Sigmoid colon (tissue), 6 donors: ENCODE measurements at regions not wholly inside any gene's neighbourhood (a gene's known extent, or its start where the extent isn't known, plus 50 kb on each side); places are given as distances from the start of the nearest gene placed in this dataset.

Source experiments
- DNase-seq: peaks from one replicate; pipeline ENCODE4 v3.0.0-alpha.2; 2019
- H3K27ac ChIP-seq, 4 donors: fragments of 200-600 bp; sonication (generic); one replicate each; pipeline ENCODE4 v1.5.1; 2016 to 2019; ENCODE audit warnings: mild to moderate bottlenecking in 1 of 4
- H3K27me3 ChIP-seq, 3 donors: fragments of 200-600 bp; sonication (generic); one replicate each; pipeline ENCODE4 v1.5.1; 2019; ENCODE audit warnings: mild to moderate bottlenecking in 1 of 3
- H3K36me3 ChIP-seq, 4 donors: fragments of 200-600 bp; sonication (generic); one replicate each; pipeline ENCODE4 v1.5.1; 2016 to 2019
- H3K4me1 ChIP-seq, 4 donors: fragments of 200-600 bp; sonication (generic); one replicate each; pipeline ENCODE4 v1.5.1; 2017 to 2019
- H3K4me3 ChIP-seq, 4 donors: fragments of 200-600 bp; sonication (generic); one replicate each; pipeline ENCODE4 v1.5.1; 2017 to 2019; ENCODE audit warnings: mild to moderate bottlenecking in 2 of 4, moderate library complexity in 1 of 4
- H3K9me3 ChIP-seq, 4 donors: fragments of 200-600 bp in 3 of 4; sonication (generic) in 3 of 4; one replicate each; pipeline versions ENCODE4 v1.5.1 to v1.6.1; 2013 to 2019
- CTCF ChIP-seq, 4 experiments: fragments of 450-650 bp in 3 of 4; fragments of 200-600 bp in 1 of 4; IDR thresholded peaks; one replicate each; pipeline ENCODE4 v1.5.1; 2016 to 2019; ENCODE audit warnings: antibody characterized with exemption in 4 of 4, mild to moderate bottlenecking in 3 of 4, moderate library complexity in 2 of 4
- EP300 ChIP-seq, 4 donors: sonication (generic); formaldehyde crosslinking; IDR thresholded peaks; one replicate each; pipeline ENCODE4 v1.6.1; 2017; ENCODE audit warnings: antibody characterized with exemption in 4 of 4
- POLR2A ChIP-seq, 2 donors: fragments of 450-650 bp; IDR thresholded peaks; one replicate each; pipeline ENCODE4 v1.6.1; 2016; ENCODE audit warnings: antibody characterized with exemption in 2 of 2, mild to moderate bottlenecking in 2 of 2, moderate library complexity in 2 of 2
- POLR2AphosphoS5 ChIP-seq, 4 donors: sonication (generic); formaldehyde crosslinking; IDR thresholded peaks; one replicate each; pipeline ENCODE4 v1.6.1; 2017; ENCODE audit warnings: antibody characterized with exemption in 4 of 4
- WGBS, 2 donors: extraction: QIAGEN DNeasy Blood & Tissue Kit; methylation state at CpG; one replicate each; pipeline ENCODE4 v1.1.7; 2013; 5-methylcytosine and 5-hydroxymethylcytosine counted together
- intact Hi-C: fragments of 100-400 bp; cut with DNase I; formaldehyde crosslinking; loops from one replicate; pipeline ENCODE4 v1.15.1; 2023
- donor health status: healthy with polysubstance abuse.
- donor health status: healthy.

- DNase-seq, result no peak
- no peak overlapping the region for H3K27ac ChIP-seq
- TF ChIP-seq CTCF (IDR thresholded peaks at IDR 0.05) (no peak), EP300 (IDR thresholded peaks at IDR 0.05) (no peak), POLR2A (IDR thresholded peaks at IDR 0.05) (no peak), POLR2AphosphoS5 (IDR thresholded peaks at IDR 0.05) (no peak)
- H3K9me3 ChIP-seq, result no peaks in the 10 kb centered on the region
- no peaks in the 10 kb centered on the region for H3K36me3 ChIP-seq
- intact Hi-C loops, result no loop called here
- H3K27me3 ChIP-seq, result no peaks in the 10 kb centered on the region
- 55 to 73% methylated on average over 1 of the region's 1 CpG for WGBS, 2 donors
- no peaks in the 10 kb centered on the region for H3K4me1 ChIP-seq
- no peak overlapping the region for H3K4me3 ChIP-seq
Observed at GRCh38 chr3:80227216-80227615, 459.4 kb upstream of the ROBO1 start.

- Histone ChIP-seq H3K4me3 (no peak overlapping the region), H3K36me3 (no peaks in the 10 kb centered on the region), H3K27me3 (no peaks in the 10 kb centered on the region), H3K9me3 (no peaks in the 10 kb centered on the region), H3K27ac (no peak overlapping the region), H3K4me1 (no peaks in the 10 kb centered on the region)
- DNase-seq, result no peak
- TF ChIP-seq CTCF (IDR thresholded peaks at IDR 0.05) (no peak), POLR2AphosphoS5 (IDR thresholded peaks at IDR 0.05) (no peak), EP300 (IDR thresholded peaks at IDR 0.05) (no peak), POLR2A (IDR thresholded peaks at IDR 0.05) (no peak)
- WGBS, 2 donors, result 76 to 83% methylated on average over 2 of the region's 2 CpGs
- intact Hi-C loops, result no loop called here
Observed at GRCh38 chr3:80215191-80215590, 447.4 kb upstream of the ROBO1 start.

- intact Hi-C loops, result no loop called here
- Histone ChIP-seq H3K4me3 (no peak overlapping the region), H3K9me3 (no peaks in the 10 kb centered on the region), H3K27me3 (no peaks in the 10 kb centered on the region), H3K36me3 (no peaks in the 10 kb centered on the region), H3K4me1 (no peaks in the 10 kb centered on the region), H3K27ac (no peak overlapping the region)
- WGBS, 2 donors, result 70 to 73% methylated on average over 4 of the region's 4 CpGs
- no peak for DNase-seq
- no peak for TF ChIP-seq POLR2AphosphoS5 (IDR thresholded peaks at IDR 0.05)
Observed at GRCh38 chr3:80213086-80213485, 445.3 kb upstream of the ROBO1 start.

DNA sequence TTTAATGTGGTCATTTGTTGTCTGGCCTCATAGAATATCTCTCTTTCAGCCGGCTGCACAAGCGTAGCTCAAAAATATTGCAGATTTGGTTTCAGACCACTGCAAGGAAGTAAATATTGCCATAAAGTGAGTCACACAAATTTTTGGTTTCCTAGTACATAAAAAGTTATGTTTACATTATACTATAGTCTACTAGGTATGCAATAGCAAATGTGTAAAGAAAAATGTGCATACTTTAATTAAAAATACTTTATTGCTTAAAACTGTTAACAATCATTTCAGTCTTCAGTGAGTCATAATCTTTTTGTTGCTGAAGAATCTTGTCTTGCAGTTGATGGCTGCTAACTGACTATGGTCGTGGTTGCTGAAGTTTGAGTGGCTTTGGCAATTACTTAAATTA is 425.1 kb upstream of the ROBO1 start:
- H3K9me3 ChIP-seq, result no peaks in the 10 kb centered on the region
- H3K27me3 ChIP-seq, result no peaks in the 10 kb centered on the region
- DNase-seq, result no peak
- 45 to 66% methylated on average over 3 of the region's 3 CpGs for WGBS, 2 donors
- H3K36me3 ChIP-seq, result no peaks in the 10 kb centered on the region
- H3K4me1 ChIP-seq, result peaks cover 0 to 7% (median 2%) of the 10 kb centered on the region in 4 donors
- intact Hi-C loops, result no loop called here
- H3K4me3 ChIP-seq, result no peak overlapping the region
- TF ChIP-seq EP300 (IDR thresholded peaks at IDR 0.05) (no peak), POLR2A (IDR thresholded peaks at IDR 0.05) (no peak), CTCF (IDR thresholded peaks at IDR 0.05) (no peak), POLR2AphosphoS5 (IDR thresholded peaks at IDR 0.05) (no peak)
- H3K27ac ChIP-seq, result no peak overlapping the region

DNA sequence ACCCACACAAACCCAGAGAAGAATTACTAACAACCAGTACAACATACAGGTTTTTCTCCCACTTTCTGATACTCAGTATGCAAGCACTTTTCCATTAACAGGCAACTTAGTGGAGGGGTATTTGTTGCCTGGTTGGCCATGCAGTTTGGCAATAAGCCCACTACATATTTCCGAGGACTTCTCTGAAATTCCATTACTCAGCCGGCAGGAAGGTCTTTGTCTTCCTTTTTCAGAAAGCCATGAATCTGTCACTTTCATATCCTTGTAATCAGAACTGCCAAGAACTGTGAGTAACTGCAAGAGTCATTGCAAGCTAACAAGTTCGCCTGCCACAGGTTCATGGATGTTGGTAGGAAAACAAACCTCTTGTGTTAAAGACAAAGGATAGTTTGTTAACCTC is 422.3 kb upstream of the ROBO1 start:
- intact Hi-C loops, result no loop called here
- no peaks in the 10 kb centered on the region for H3K36me3 ChIP-seq
- WGBS, 2 donors, result 8 to 14% methylated on average over 3 of the region's 3 CpGs
- H3K27me3 ChIP-seq, result no peaks in the 10 kb centered on the region
- no peak for TF ChIP-seq CTCF (IDR thresholded peaks at IDR 0.05)
- no peak for TF ChIP-seq EP300 (IDR thresholded peaks at IDR 0.05)
- TF ChIP-seq POLR2AphosphoS5 (IDR thresholded peaks at IDR 0.05), result no peak
- TF ChIP-seq POLR2A (IDR thresholded peaks at IDR 0.05), result no peak
- no peak for DNase-seq
- no peaks in the 10 kb centered on the region for H3K9me3 ChIP-seq
- H3K27ac ChIP-seq, result no peak overlapping the region
- peaks cover 0 to 7% (median 2%) of the 10 kb centered on the region in 4 donors for H3K4me1 ChIP-seq
- no peak overlapping the region for H3K4me3 ChIP-seq
